ENCODE measurements at regions not wholly inside any gene's neighbourhood (a gene's known extent, or its start where the extent isn't known, plus 50 kb on each side); places are given as distances from the start of the nearest gene placed in this dataset.

DNA sequence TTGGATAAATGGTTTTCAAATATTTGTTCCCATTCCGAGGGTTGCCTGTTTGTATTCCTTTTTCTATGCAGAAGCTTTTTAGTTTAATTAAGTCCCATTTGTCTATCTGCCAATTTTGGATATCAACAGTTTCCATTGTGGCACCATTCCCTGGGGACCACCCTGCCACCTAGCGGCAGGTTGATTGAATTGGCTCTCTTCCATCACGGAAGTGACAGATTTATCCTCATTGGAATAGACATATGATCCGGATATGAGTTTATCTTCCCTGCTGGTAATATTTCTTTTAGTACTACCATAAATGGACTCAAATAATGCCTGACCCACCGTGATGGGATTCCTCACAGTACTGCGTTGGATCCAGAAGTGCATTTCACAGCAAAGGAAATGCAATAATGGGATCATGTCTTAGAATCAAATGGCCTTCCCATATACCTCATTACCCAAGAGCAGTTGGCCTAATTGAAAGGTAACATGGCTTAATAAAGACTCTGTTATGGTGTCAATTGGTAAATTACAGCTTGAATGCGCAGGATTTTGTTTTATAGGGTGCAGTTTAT lies 327.0 kb downstream of the BMP2 start:
- Mint-ChIP-seq H3K9me3 (no peaks in the 10 kb centered on the region), H3K27ac (no peak overlapping the region), H3K4me3 (no peak overlapping the region), H3K27me3 (ENCODE audit: insufficient read depth, low read depth, poor library complexity) (no peaks in the 10 kb centered on the region), H3K4me1 (no peaks in the 10 kb centered on the region), H3K36me3 (ENCODE audit: low read depth) (no peaks in the 10 kb centered on the region)
- Histone ChIP-seq H3K9me2 (ENCODE audit: insufficient read depth) (no peaks in the 10 kb centered on the region), H3K4me1 (ENCODE audit: insufficient read depth) (no peaks in the 10 kb centered on the region), H3K4me2 (no peak overlapping the region), H3F3A (replicated peaks; ENCODE audit: low read depth) (no peaks in the 10 kb centered on the region), H2AFZ (no peak overlapping the region; the same call in 1 of the 2 replicates), H3K27me3 (ENCODE audit: insufficient read depth) (no peaks in the 10 kb centered on the region), H3K4me3 (no peak overlapping the region), H3K36me3 (ENCODE audit: insufficient read depth) (no peaks in the 10 kb centered on the region), H4K20me1 (replicated peaks; ENCODE audit: insufficient read depth) (no peaks in the 10 kb centered on the region), H3K27ac (ENCODE audit: low read depth) (no peak overlapping the region), H3K79me2 (replicated peaks; ENCODE audit: insufficient read depth) (no peaks in the 10 kb centered on the region)
- no peak for TF ChIP-seq CREB1 (CRISPR knock-in tag; IDR thresholded peaks at IDR 0.05; ENCODE audit: low read depth)
- TF ChIP-seq, protein P1, sequence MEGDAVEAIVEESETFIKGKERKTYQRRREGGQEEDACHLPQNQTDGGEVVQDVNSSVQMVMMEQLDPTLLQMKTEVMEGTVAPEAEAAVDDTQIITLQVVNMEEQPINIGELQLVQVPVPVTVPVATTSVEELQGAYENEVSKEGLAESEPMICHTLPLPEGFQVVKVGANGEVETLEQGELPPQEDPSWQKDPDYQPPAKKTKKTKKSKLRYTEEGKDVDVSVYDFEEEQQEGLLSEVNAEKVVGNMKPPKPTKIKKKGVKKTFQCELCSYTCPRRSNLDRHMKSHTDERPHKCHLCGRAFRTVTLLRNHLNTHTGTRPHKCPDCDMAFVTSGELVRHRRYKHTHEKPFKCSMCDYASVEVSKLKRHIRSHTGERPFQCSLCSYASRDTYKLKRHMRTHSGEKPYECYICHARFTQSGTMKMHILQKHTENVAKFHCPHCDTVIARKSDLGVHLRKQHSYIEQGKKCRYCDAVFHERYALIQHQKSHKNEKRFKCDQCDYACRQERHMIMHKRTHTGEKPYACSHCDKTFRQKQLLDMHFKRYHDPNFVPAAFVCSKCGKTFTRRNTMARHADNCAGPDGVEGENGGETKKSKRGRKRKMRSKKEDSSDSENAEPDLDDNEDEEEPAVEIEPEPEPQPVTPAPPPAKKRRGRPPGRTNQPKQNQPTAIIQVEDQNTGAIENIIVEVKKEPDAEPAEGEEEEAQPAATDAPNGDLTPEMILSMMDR (conservative IDR thresholded peaks at IDR 0.05; ENCODE audit: low read depth in 2 of 2) = peak; percentile 93 to 99
- DNase-seq (ENCODE audit: low spot score) (peak; percentile 65), ATAC-seq (peak; percentile 53)

GRCh38 chr20:7106910-7107309 lies 339.4 kb downstream of the BMP2 start:
- Mint-ChIP-seq H3K9me3 (no peaks in the 10 kb centered on the region), H3K4me1 (no peaks in the 10 kb centered on the region; the same call in 2 of the 3 replicates), H3K4me3 (no peak overlapping the region), H3K36me3 (ENCODE audit: low read depth) (no peaks in the 10 kb centered on the region), H3K27ac (no peak overlapping the region), H3K27me3 (ENCODE audit: insufficient read depth, low read depth, poor library complexity) (no peaks in the 10 kb centered on the region)
- H3K27ac ChIP-seq (ENCODE audit: low read depth) = no peak overlapping the region
- H2AFZ ChIP-seq = no peak overlapping the region
- no peaks in the 10 kb centered on the region for H4K20me1 ChIP-seq (replicated peaks; ENCODE audit: insufficient read depth)
- H3K27me3 ChIP-seq (ENCODE audit: insufficient read depth) = no peaks in the 10 kb centered on the region
- no peaks in the 10 kb centered on the region for H3K36me3 ChIP-seq (ENCODE audit: insufficient read depth)
- TF ChIP-seq REST (IDR thresholded peaks at IDR 0.05; ENCODE audit: unreplicated experiment) = no peak
- no peak for TF ChIP-seq EZH2phosphoT487 (IDR thresholded peaks at IDR 0.05; ENCODE audit: unreplicated experiment)
- no peak for TF ChIP-seq ZNF331 (CRISPR knock-in tag; IDR thresholded peaks at IDR 0.05; ENCODE audit: low read depth)
- TF ChIP-seq EZH2 (IDR thresholded peaks at IDR 0.05; ENCODE audit: low read depth, unreplicated experiment) = no peak
- no peak for TF ChIP-seq ETS1 (IDR thresholded peaks at IDR 0.05)
- no peak for TF ChIP-seq STAT1 (IDR thresholded peaks at IDR 0.05; ENCODE audit: unreplicated experiment)
- TF ChIP-seq CREB1 (CRISPR knock-in tag; IDR thresholded peaks at IDR 0.05; ENCODE audit: low read depth) = no peak
- TF ChIP-seq NANOG (IDR thresholded peaks at IDR 0.05; ENCODE audit: borderline replicate concordance) = no peak
- no peak for TF ChIP-seq JUNB (IDR thresholded peaks at IDR 0.05; ENCODE audit: unreplicated experiment)
- no peak for TF ChIP-seq POLR2AphosphoS5 (IDR thresholded peaks at IDR 0.05; ENCODE audit: low read depth)
- no peak for TF ChIP-seq ZNF114 (CRISPR knock-in tag; IDR thresholded peaks at IDR 0.05)
- H3K4me3 ChIP-seq = no peak overlapping the region
- H3K4me2 ChIP-seq = no peak overlapping the region
- no peaks in the 10 kb centered on the region for H3K79me2 ChIP-seq (replicated peaks; ENCODE audit: insufficient read depth)
- H3F3A ChIP-seq (replicated peaks; ENCODE audit: low read depth) = no peaks in the 10 kb centered on the region
- ATAC-seq (no peak), DNase-seq (ENCODE audit: low spot score) (no peak)
- no peaks in the 10 kb centered on the region for H3K4me1 ChIP-seq (ENCODE audit: insufficient read depth)
- 0 out of 2 replicates have a peak, but pooled peaks cover 4% of the 10 kb centered on the region for H3K9me2 ChIP-seq (ENCODE audit: insufficient read depth)

Data from GM23338 (cell line).